GM19328 (cell line): ENCODE measurements at regions not wholly inside any gene's neighbourhood (a gene's known extent, or its start where the extent isn't known, plus 50 kb on each side); places are given as distances from the start of the nearest gene placed in this dataset.

Source experiments
- ATAC-seq: cut with Tn5 transposase; IDR thresholded peaks from one replicate; pipeline ENCODE4 v1.9.1; 2021; ENCODE audit warnings: mild to moderate bottlenecking, moderate library complexity; ENCODE audit not compliant: unreplicated experiment

DNA sequence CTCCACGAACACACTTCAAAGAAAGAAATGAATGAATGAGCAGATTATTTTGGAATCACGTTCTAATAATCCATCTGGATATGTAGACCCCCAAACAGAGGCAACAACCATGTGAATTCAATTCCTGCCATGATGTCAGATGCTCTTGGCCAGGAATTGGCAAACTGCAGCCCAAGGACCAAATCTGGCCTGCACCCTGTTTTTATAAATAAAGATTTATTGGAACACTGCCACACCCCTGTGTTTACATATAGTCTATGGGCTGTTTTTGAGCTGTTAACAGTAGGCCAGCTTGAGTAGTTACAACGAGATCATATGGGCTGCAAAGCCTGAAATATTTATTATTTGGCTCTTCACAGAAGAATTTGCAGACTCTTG, 336.0 kb upstream of the ZFHX3 start:
- ATAC-seq: no peak

GRCh38 chr16:73383195-73383987, 335.5 kb upstream of the ZFHX3 start:
- ATAC-seq: no peak

- no peak for ATAC-seq
These were observed 330.5 kb upstream of the ZFHX3 start for GRCh38 chr16:73378471-73378870.

GRCh38 chr16:73371584-73372319, 323.8 kb upstream of the ZFHX3 start:
- ATAC-seq: no peak

GRCh38 chr16:73369851-73370250, 321.9 kb upstream of the ZFHX3 start:
- no peak for ATAC-seq

- ATAC-seq: no peak
These were observed 320.8 kb upstream of the ZFHX3 start for GRCh38 chr16:73368715-73369114.

DNA sequence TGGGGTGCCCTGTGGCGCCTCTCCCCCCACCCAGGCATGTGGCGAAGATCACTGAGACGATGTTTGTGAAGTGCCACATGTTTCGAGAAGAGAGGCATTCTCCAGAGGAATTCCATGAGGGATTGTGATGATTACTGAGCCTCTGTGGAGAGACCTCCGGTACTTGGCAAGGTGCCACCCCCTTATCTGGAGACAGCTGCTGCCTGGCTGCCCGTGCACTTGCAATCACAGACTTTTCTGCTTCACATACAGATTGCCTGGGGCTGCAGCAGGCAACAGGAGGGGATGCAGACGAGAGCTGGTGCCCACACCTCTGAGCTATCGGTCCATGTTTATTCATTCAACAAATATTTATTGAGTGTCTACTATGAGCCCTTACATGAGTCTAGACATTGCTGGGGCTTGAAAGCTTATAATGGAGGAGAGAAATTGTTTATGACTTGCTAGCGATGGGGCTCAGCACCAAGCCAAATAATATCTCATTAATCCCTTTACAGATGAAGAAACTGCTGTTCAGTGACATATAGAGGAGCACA, 317.2 kb upstream of the ZFHX3 start:
- no peak for ATAC-seq

- ATAC-seq: no peak
These were observed 316.5 kb upstream of the ZFHX3 start for GRCh38 chr16:73364413-73364812.

DNA sequence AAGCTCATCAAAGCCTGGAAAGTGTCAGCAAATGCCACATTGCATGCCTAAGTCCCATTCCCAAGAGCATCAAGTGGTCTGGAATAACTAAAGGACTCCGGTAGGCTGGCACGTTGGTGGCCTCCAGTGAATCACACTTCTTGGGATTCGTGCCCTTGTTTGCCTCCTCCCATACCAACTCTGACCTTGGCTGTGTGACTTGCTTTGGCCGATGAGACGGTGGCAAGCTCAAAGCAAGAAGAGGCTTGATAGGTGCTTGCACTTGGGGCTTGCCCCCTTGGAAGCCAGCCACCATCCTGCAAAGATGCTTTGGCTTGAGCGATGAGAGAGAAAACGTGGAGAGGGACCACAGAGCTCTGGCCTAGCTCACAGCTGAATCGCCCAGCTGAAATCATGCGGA, 313.1 kb upstream of the ZFHX3 start:
- ATAC-seq: no peak

DNA sequence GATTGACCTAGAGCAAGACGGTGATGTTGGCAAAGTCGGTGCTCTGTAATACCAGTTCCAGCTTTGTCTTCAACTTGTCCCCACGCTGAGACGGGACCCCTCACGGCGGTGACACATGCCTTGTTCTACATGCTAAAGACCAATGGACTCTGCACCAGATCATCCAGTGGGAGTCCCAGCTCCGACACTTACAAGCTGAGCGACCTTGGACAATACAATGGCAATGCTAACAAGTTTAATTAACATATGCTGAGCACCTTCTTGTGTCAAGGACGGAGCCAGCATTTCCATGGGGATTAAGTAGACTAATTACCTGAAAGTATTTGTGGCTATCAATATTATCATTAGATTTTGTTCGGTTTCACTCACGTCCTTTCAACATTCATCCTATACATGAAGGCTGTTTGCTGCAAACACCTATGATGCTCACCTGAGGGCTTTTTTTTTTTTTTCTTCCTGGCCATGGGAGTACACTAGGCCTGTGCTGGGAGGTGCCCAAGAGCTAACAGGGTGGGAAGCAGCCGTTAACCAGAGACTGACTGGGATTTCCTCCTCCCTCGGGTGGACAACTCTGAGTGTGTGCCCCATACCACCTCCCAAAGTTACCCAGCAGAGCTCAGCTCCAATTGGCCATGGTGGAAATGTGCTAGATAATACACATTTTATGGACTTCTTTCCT, 308.6 kb upstream of the ZFHX3 start:
- ATAC-seq: no peak

- no peak for ATAC-seq
These were observed 308.1 kb upstream of the ZFHX3 start for GRCh38 chr16:73355981-73356380.

- ATAC-seq: no peak
These were observed 306.5 kb upstream of the ZFHX3 start for GRCh38 chr16:73354434-73354833.

GRCh38 chr16:73350707-73351452, 303.0 kb upstream of the ZFHX3 start:
- ATAC-seq: no peak

DNA sequence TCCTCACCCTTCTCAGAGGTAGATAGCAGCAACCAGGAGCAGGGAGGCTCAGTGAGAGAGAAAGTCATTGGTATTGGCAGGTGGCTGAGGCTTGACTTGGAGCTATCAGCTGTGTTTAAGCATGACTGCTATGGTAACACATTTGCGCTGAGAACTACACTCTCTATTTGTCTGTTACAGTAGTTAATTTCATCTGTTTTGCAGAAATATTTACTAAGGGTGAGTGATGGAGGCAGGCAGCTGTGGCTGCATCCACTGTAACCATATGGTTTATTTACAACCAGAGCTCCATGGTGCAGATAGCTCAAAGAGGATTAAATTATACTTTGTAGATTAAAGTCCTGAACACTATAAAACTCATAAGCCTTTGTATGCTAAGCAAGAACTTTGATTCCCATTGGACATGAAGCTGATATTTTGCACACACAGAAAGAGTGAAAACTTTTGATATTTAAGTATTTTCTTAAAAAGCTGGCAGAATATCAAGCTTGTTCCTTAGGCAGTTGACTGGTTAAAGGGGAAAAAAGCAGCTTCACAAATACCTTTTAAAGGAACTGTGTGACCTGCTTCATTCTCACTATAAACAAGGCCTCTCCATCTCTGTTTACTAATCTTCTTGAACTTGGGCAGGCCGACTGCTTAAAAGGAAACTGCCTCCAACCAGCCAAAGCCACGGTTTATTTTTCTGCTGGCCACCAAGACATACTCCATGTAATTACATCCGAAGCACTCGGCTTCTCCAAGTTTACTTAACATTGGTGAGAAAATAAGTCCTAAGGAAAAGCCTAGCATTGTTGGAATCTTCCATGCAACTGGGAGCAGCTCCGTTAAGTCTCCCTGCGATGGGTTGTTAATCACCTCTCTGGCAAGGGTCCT, 299.8 kb upstream of the ZFHX3 start:
- ATAC-seq: no peak

- ATAC-seq: no peak
These were observed 291.9 kb upstream of the ZFHX3 start for GRCh38 chr16:73339821-73340220.

DNA sequence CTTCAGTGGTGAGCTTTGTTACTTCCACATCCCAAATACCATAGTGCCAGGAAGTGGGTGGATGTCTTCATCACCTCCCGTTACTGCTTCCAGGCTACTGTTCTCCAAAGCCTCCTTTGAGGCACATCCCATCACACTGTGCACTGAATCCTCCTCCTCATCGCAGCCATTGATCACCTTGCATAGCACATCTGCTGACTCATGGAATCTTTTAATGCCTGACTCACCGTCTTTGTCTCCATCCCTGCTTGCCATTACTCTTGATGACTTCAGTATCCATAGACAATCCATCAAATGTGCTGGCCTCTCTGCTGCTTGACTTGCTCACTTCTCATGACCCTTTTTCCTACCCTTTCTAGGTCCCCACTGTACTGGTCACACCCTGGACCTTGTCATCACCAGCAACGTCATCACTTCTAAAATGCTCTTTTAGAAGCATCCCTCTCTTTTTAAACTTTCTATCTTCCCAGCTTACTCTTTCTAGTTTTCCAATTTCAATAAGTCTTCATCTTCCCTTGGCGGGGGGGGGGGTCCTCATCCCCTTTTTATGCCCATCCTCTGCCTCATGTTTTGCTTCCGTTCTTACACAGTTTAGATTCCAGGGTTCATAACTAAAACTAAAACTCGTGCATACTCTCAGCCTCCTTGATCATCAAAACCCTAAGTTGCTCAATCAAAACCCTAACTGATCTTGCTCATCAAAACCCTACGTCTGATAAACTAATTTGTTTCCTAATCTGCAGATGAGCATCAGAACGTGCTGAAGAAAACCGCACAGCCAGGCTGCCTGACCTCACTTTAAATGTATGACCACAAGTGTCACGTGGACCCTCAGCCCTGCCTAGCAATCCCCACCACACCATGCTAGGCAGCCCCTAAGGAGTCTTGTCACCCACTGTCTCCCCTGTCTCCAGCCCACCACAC, 289.7 kb upstream of the ZFHX3 start:
- ATAC-seq: no peak

GRCh38 chr16:73329358-73330286, 281.7 kb upstream of the ZFHX3 start:
- ATAC-seq: no peak
